GM13977 (cell line): ENCODE measurements at regions not wholly inside any gene's neighbourhood (a gene's known extent, or its start where the extent isn't known, plus 50 kb on each side); places are given as distances from the start of the nearest gene placed in this dataset.

ENCODE experiments used
- DNase-seq: peaks from one replicate; pipeline ENCODE4 v3.0.0; 2012; ENCODE audit warnings: low spot score
- in situ Hi-C: fragments of 300-500 bp; cut with MboI; formaldehyde crosslinking; loops from one replicate; pipeline ENCODE4 v1.12.0; 2022; ENCODE audit warnings: low sequenced_read_pairs, low pct_unique_long_range_greater_than_20kb, mixed read lengths, inconsistent platforms; ENCODE audit not compliant: unreplicated experiment
- TF ChIP-seq, protein P1 (sequence below): IDR thresholded peaks from 2 replicates; pipeline ENCODE4 v1.5.1; 2012; ENCODE audit warnings: mild to moderate bottlenecking, control low read depth; ENCODE audit not compliant: insufficient read depth; ENCODE audit errors: extremely low read depth, missing control alignments

DNA sequence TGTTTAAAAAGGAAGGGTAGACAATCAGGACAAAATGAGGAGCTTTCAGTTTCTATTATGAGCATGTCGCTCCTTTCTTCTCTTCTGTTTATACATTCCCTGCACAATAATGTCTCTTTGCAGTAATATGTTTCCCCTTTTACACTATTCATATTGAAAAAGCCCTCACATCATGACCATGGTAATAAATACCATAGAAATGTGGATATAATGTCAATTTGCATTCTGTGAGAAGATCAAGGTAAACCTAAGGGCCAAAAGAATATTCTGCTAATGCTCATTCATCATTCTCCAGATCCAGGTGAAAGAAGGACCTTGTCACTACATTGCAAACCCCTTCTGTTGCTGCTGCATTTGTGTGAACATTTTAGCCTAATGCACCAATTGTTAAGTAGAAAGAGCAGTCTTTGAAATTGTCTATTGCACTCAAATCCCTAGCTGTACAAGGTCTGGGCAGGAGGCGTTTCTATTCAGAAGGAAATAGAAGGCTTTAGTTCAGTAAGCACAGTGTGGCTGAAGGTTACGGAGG is 117.6 kb upstream of the SOX21 start:
- TF ChIP-seq, protein P1, sequence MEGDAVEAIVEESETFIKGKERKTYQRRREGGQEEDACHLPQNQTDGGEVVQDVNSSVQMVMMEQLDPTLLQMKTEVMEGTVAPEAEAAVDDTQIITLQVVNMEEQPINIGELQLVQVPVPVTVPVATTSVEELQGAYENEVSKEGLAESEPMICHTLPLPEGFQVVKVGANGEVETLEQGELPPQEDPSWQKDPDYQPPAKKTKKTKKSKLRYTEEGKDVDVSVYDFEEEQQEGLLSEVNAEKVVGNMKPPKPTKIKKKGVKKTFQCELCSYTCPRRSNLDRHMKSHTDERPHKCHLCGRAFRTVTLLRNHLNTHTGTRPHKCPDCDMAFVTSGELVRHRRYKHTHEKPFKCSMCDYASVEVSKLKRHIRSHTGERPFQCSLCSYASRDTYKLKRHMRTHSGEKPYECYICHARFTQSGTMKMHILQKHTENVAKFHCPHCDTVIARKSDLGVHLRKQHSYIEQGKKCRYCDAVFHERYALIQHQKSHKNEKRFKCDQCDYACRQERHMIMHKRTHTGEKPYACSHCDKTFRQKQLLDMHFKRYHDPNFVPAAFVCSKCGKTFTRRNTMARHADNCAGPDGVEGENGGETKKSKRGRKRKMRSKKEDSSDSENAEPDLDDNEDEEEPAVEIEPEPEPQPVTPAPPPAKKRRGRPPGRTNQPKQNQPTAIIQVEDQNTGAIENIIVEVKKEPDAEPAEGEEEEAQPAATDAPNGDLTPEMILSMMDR, result no peak
- no peak for DNase-seq
- in situ Hi-C loops, result no loop called here

DNA sequence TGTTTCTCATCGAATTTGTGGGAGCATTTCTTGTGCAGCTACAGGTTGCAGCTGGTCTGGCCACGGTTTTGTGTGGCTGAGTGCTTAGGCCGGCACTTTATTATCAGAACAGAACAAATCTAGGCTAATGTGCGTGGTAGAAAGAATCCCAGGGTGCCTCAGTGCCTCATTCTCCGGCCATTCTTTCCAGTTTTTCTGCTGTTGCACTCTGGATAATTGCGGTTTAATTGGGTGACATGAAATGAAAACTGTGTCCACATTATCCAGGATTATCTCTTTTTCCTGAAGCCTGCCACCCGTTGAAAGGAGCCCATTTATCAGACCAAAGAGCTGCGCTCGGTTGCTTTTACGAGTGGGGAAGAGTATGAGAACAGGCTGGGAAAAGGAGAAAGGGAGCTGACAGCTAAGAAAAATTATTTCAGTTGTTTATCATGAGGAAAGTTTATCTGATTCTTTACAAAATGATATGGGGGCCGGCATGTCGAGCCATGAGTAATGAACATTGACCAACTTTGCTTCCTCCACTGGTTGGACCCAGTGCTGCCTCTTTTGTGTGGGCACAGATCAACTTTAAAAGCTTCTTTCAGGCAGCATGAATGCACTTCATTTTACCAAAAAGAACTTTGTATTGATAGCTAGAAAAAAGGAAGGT is 117.0 kb upstream of the SOX21 start:
- in situ Hi-C loops, result no loop called here
- TF ChIP-seq, protein P1, result no peak
- DNase-seq, result no peak

DNA sequence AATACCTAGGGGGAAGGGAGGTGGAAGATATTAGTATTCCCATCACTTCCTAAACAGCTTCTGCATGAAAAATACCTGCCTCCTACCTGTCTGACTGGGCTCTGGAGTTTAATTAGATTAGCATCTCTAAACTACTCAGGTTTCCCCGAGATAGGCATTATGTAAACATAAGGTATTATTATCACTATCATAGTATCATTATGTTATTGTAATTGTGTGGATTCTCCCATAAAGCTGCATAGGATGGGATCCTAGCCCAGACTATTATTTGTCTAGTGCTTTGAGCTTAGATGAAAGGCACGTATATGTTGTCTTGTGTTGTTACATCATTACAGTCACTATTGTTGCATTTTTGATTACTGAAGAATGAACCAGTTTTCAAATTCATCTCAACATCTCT is 115.2 kb upstream of the SOX21 start:
- TF ChIP-seq, protein P1, result no peak
- no peak for DNase-seq
- in situ Hi-C loops, result no loop called here

DNA sequence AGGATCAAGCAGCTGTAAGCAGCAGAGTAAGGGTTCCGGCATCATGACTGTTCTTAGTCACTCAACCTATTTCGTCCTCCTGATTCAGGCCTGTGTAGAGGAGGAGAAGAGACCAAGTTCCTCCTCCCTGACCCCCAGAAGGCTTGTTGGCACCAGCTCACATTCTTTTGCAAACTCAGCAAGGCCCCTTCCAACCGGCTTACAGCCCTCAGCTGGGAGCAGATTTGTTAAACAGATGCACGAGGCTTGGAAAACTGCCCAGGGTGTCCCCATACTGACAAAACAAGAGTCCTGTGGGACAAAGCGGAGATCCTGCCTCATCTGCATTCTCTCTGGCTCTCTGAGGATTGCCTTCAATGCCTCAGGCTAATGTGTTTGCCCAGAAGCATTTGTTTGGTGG is 113.2 kb upstream of the SOX21 start:
- TF ChIP-seq, protein P1, result no peak
- in situ Hi-C loops, result no loop called here
- DNase-seq, result no peak

DNA sequence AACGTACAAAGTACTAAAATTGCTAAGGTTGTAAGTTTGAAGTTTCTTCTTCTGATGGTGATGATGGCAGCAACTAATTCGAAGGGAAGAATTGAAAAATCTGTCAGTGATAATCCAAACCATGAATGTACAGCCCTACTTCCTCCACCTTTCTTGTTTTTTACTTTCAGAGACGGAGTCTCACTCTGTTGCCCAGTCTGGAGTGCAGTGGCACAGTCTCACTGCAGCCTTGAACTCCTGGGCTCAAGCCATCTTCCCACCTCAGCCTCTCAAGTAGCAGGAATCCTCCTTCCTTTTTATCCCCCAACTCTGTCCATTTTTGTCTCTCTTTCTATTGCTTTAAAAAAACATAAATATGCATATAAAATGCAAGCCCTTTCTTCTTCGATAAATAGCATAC is 112.3 kb upstream of the SOX21 start:
- DNase-seq, result no peak
- in situ Hi-C loops, result no loop called here
- TF ChIP-seq, protein P1, result no peak

DNA sequence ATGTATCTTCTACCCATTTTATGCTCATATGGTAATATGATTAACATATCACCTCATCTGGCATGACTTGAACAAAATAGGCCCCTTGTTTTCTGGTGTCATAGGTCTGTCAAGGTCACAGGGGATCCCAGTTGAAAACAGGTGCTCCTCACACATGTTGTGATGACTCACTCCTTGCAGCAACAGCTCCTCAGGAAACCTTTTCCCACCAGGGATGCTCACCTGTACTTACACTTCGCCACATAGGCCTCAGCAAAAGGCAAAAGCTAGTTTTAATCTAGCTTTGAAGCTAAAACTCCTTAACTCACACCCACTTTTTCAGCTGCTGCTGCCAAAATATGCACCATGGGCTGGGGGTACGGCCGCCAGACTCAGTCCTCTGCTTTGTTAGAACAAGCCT is 110.0 kb upstream of the SOX21 start:
- in situ Hi-C loops, result no loop called here
- TF ChIP-seq, protein P1, result no peak
- DNase-seq, result no peak
